ENCODE measurements at regions not wholly inside any gene's neighbourhood (a gene's known extent, or its start where the extent isn't known, plus 50 kb on each side); places are given as distances from the start of the nearest gene placed in this dataset.

DNA sequence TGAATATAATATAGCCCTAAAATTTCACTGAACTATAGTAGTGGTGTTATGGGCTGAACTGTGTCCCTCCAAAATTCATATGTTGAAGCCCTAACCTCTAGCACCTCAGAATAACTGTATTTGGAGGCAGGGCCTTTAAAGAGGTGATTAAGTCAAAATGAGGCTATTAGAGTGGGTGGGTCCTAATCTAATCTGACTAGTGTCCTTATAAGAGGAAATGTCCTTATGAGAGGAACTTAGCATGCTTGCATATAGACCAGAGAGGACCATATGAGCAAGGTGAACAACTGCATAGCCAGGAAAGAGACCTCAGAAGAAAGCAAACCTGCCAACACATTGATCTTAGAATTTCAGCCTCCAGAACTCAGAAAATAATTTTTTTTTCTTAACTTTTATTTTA, 238.4 kb downstream of the ZEB2 start:
- DNase-seq (ENCODE audit: low spot score) = no peak

GRCh38 chr2:144280009-144280408, 239.9 kb downstream of the ZEB2 start:
- no peak for DNase-seq (ENCODE audit: low spot score)

- no peak for DNase-seq (ENCODE audit: low spot score)
Observed at GRCh38 chr2:144279165-144279564, 240.8 kb downstream of the ZEB2 start.

GRCh38 chr2:144277622-144278354, 242.1 kb downstream of the ZEB2 start:
- no peak for DNase-seq (ENCODE audit: low spot score)

GRCh38 chr2:144275340-144275739, 244.6 kb downstream of the ZEB2 start:
- no peak for DNase-seq (ENCODE audit: low spot score)

- no peak for DNase-seq (ENCODE audit: low spot score)
Observed at GRCh38 chr2:144274131-144274530, 245.8 kb downstream of the ZEB2 start.

GRCh38 chr2:144270951-144271350, 249.0 kb downstream of the ZEB2 start:
- no peak for DNase-seq (ENCODE audit: low spot score)

GRCh38 chr2:144268036-144268678, 251.8 kb downstream of the ZEB2 start:
- no peak for DNase-seq (ENCODE audit: low spot score)

DNA sequence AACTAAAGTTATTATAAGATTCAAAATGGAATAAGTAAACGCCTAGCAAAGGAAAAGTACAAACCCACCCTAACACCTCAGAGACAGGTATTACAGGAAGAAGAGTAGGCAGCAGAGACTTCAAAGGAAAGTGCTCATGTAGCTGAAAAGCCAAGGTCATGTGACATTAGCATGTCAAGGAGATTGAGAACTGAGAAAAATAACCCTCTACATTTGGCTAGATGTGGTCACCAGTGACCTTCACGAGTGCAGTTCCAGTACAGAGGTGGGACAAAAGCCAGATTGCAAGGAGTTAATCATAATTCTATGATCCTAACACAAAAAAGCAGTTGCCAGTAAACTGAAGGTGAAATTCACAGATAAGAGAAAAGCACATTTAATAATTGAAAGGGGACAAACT, 252.7 kb downstream of the ZEB2 start:
- DNase-seq (ENCODE audit: low spot score) = no peak

DNA sequence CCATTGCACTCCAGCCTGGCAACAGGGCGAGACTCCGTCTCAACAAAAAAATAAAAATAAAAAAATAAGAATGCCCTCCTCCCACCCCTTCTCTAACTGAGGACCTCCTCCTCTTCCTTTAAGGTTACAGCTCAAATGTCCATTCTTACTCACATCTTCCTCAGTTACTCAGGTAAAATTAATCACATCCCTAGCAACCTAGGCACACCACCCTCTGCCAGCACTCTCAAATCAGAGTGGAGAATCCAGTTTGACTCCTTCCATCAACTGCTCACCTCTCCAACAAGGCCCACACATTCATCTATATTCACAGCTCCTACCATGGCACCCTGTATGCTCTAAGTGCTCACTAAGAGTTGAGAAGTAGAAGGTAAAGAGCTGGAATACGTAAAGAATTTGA, 254.3 kb downstream of the ZEB2 start:
- no peak for DNase-seq (ENCODE audit: low spot score)

DNA sequence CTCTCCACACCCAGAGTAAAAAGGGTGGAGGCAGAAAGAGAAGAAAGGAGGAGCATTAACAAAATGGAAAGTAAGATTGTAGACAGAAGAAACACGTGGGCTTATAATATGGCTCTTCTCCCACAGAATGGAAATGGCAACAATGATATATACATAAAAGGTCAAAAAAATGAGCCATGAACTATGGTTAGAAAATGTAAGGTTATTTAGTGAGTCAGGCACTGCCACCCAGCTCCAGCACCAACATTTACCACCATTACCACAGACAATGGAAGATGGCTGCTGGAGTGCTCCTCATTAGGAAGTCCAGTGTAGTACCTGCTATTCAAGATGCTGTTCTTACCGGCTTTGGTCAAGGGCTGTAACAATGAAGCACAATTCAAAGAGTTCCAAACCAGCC, 258.0 kb downstream of the ZEB2 start:
- no peak for DNase-seq (ENCODE audit: low spot score)

DNA sequence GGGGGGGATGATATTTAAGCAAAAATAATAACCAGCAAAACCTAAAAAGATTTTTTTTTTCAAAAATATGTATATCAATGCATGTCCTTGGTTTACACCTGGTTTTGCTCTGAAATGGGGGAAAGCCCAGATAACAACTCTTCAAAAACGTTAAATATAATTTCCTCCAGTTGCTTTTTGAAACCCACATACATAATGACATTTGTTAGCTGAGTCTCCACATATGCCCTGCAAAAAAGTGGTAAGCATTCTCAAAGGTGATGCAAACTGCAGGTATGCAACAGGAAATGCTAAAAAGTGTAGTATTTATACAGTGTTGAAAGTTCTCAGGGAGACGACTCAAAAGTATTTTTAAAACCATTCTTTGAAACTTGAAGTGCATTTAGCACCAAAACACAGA, 258.6 kb downstream of the ZEB2 start:
- no peak for DNase-seq (ENCODE audit: low spot score)

GRCh38 chr2:144259332-144259731, 260.6 kb downstream of the ZEB2 start:
- no peak for DNase-seq (ENCODE audit: low spot score)

GRCh38 chr2:144258154-144258553, 261.8 kb downstream of the ZEB2 start:
- no peak for DNase-seq (ENCODE audit: low spot score)

GRCh38 chr2:144256996-144257707, 262.8 kb downstream of the ZEB2 start:
- no peak for DNase-seq (ENCODE audit: low spot score)

DNA sequence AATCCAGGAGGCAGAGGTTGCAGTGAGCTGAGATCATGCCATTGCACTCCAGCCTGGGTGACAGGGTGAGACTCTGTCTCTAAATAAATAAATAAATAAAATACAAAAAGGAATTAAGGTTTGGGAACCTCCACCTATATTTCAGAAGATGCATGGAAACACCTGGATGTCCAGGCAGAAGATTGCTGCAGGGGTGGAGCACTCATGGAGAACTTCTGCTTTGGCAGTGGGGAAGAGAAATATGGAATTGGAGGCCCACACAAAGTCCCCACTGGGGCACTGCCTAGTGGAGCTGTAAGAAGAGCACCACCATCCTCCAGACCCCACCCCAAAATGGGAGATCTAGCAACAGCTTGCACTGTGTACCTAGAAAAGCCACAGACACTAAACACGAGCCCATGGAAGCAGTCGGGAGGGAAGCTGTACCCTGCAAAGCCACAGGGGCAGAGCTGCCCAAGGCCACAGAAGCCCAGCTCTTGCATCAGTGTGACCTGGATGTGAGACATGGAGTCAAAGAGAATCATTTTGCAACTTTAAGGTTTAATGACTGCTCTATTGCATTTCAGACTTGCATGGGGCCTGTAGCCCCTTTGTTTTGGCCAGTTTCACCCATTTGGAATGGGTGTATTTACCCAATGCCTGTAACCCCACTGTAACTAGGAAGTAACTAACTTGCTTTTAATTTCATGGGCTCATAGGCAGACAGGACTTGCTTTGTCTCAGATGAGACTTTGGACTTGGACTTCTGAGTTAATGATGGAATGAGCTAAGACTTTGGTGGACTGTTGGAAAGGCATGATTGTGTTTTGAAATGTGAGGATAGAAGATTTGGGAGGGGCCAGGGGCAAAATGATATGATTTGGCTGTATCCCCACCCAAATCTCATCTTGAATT, 265.3 kb downstream of the ZEB2 start:
- DNase-seq (ENCODE audit: low spot score) = no peak

- DNase-seq (ENCODE audit: low spot score) = no peak
Observed at GRCh38 chr2:144253743-144254142, 266.2 kb downstream of the ZEB2 start.

DNA sequence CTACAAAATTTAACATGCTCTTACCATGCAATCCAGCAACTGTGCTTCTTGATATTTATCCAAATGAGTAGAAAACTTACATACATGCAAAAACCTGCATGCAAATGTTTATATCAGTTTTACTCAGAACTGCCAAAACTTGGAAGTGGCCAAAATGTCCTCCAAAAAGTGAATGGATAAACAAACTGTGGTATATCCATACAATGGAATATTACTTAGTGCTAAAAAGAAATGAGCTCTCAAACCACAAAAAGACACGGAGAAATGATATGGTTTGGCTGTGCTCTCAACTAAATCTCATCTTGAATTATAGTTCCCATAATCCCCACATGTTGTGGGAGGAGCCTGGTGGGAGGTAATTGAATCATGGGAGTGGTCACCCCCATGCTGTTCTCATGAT, 267.2 kb downstream of the ZEB2 start:
- DNase-seq (ENCODE audit: low spot score) = no peak

DNA sequence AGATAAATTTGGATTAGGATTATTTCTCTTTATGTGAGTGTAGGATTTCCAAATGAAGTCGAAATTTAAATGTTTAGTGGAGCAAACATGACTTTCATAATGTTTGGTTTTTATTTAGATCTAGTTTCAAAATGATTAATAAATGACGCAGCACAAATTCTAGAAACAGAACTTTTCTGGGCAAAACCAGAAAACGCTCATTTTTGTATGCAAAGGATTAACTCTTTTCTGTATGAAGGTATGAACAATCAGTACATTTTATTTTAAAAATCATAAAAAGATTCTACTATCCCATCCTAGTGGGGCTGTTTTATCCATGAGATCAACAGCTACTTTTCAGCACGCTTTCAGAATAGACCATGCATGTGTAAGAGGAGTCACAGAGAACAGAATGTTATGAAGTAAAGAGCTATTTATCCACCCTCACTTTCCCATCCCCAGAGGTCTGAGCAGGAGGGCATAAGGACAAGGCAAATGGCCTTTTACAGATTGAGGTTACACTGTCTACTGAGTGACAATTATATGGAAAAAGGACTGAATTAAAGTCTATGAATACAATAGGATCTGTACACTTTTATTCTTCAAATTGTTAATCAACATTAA, 270.8 kb downstream of the ZEB2 start:
- no peak for DNase-seq (ENCODE audit: low spot score)

GRCh38 chr2:144248350-144249034, 271.4 kb downstream of the ZEB2 start:
- no peak for DNase-seq (ENCODE audit: low spot score)

- no peak for DNase-seq (ENCODE audit: low spot score)
Observed at GRCh38 chr2:144244938-144245337, 275.0 kb downstream of the ZEB2 start.

Data from A172 (cell line).